GM12878 (cell line): ENCODE measurements at regions not wholly inside any gene's neighbourhood (a gene's known extent, or its start where the extent isn't known, plus 50 kb on each side); places are given as distances from the start of the nearest gene placed in this dataset.
A peak's percentile ranks its signal among the peaks of the same experiment; 100 is the strongest.

Experiments
- ATAC-seq: fragments of 200-7000 bp; cut with Tn5 transposase; 3 replicates; pipeline ENCODE4 v1.9.1; 2020; ENCODE audit warnings: mild to moderate bottlenecking, moderate library complexity
- BruUV-seq: library from RNA; stranded (reverse); fragments of 400-500 nt; replicated peaks from 2 replicates; lab custom pipeline; 2021; lab: Mats Ljungman, UMichigan
- CTCF ChIA-PET: fragments of 300-600 bp; sonication (Branson Sonifier 250); formaldehyde crosslinking; extraction: SDS; loops from one replicate; lab custom pipeline; 2021; ENCODE audit warnings: inconsistent platforms; lab: Yijun Ruan, JAX
- POLR2A ChIA-PET: fragments of 350-600 bp; formaldehyde crosslinking; extraction: SDS; loops from one replicate; lab custom pipeline; 2021; ENCODE audit warnings: inconsistent platforms; lab: Charles Lee
- RAD21 ChIA-PET: fragments of 300-600 bp; sonication (Branson Sonifier 250); formaldehyde crosslinking; loops from one replicate; lab custom pipeline; 2023; ENCODE audit warnings: antibody characterized with exemption; ENCODE audit not compliant: unreplicated experiment; lab: Charles Lee
- SMC1A ChIA-PET: fragments of 300-600 bp; sonication (Branson Sonifier 250); formaldehyde crosslinking; loops from one replicate; lab custom pipeline; 2023; ENCODE audit not compliant: unreplicated experiment, uncharacterized antibody; lab: Charles Lee
- DNase-seq: peaks from one replicate; pipeline ENCODE4 v3.0.0-alpha.2; 2011; ENCODE audit warnings: low read depth, low spot score
- FAIRE-seq: peaks from 3 replicates; lab custom pipeline; 2011; peaks lifted over from hg19 to GRCh38; lab: Jason Lieb, UNC
- H2AFZ ChIP-seq: 2 replicates; pipeline ENCODE4 v1.6.0; 2011; ENCODE audit warnings: low read depth, low read length, control low read depth; ENCODE audit not compliant: control insufficient read depth
- H3K27ac ChIP-seq: 2 replicates; pipeline ENCODE4 v1.5.1; 2011; ENCODE audit warnings: control low read depth; ENCODE audit not compliant: control insufficient read depth, insufficient read depth
- H3K27me3 ChIP-seq, 2 experiments: replicated peaks in 1 of 2; 2 replicates each; pipeline versions ENCODE4 v1.6.0 to v1.6.1; 2011; ENCODE audit warnings: low read length in 1 of 2; ENCODE audit not compliant: control insufficient read depth in 2 of 2, insufficient read depth in 2 of 2
- H3K36me3 ChIP-seq, 2 experiments: 2 replicates each; pipeline ENCODE4 v1.5.1; 2011; ENCODE audit warnings: low read length in 1 of 2; ENCODE audit not compliant: control insufficient read depth in 2 of 2, insufficient read depth in 2 of 2
- H3K4me1 ChIP-seq: 2 replicates; pipeline ENCODE4 v1.6.1; 2011; ENCODE audit warnings: mild to moderate bottlenecking, low read length, moderate library complexity, mixed read lengths; ENCODE audit not compliant: control insufficient read depth, insufficient read depth
- H3K4me2 ChIP-seq: 2 replicates; pipeline ENCODE4 v1.6.0; 2011; ENCODE audit warnings: control low read depth; ENCODE audit not compliant: control insufficient read depth, insufficient read depth
- H3K4me3 ChIP-seq: fragments of 200-600 bp; sonication (generic); 2 replicates; pipeline ENCODE4 v1.5.1; 2016
- H3K79me2 ChIP-seq: 2 replicates; pipeline ENCODE4 v1.6.0; 2011; ENCODE audit warnings: low read length; ENCODE audit not compliant: control insufficient read depth, insufficient read depth
- H3K9ac ChIP-seq: 2 replicates; pipeline ENCODE4 v1.8.0; 2011; ENCODE audit warnings: low read length, control low read depth, mixed read lengths; ENCODE audit not compliant: control insufficient read depth, insufficient read depth
- H3K9me3 ChIP-seq: replicated peaks from 3 replicates; pipeline ENCODE4 v1.5.1; 2011; ENCODE audit warnings: mild to moderate bottlenecking, low read length; ENCODE audit not compliant: control insufficient read depth, insufficient read depth
- H4K20me1 ChIP-seq: 2 replicates; pipeline ENCODE4 v1.6.0; 2011; ENCODE audit not compliant: control insufficient read depth, insufficient read depth
- CBX5 ChIP-seq: sonication (generic); IDR thresholded peaks from 2 replicates; pipeline ENCODE4 v1.6.1; 2016; ENCODE audit warnings: low read depth, moderate library complexity, mild to moderate bottlenecking, inconsistent platforms
- MTA3 ChIP-seq: IDR thresholded peaks from 2 replicates; pipeline ENCODE4 v1.6.1; 2012; ENCODE audit warnings: low read length, inconsistent platforms, borderline replicate concordance
- NBN ChIP-seq: fragments of 450-650 bp; IDR thresholded peaks from 2 replicates; pipeline ENCODE4 v1.6.1; 2016
- PAX8 ChIP-seq: fragments of 450-650 bp; IDR thresholded peaks from 2 replicates; pipeline ENCODE4 v1.6.1; 2017; ENCODE audit warnings: mild to moderate bottlenecking, moderate library complexity
- SREBF1 ChIP-seq: IDR thresholded peaks from 2 replicates; pipeline ENCODE4 v1.6.1; 2012; ENCODE audit warnings: mild to moderate bottlenecking, low read length
- YBX1 ChIP-seq: fragments of 450-650 bp; IDR thresholded peaks from 2 replicates; pipeline ENCODE4 v1.6.1; 2016; ENCODE audit warnings: antibody characterized with exemption
- in situ Hi-C: fragments of 300-500 bp; cut with MboI; formaldehyde crosslinking; loops from 9 replicates; pipeline ENCODE4 v1.14.3; 2018; ENCODE audit warnings: mixed read lengths
- intact Hi-C: fragments of 100-400 bp; cut with micrococcal nuclease; formaldehyde crosslinking; loops from one replicate; pipeline ENCODE4 v1.14.2; 2022; ENCODE audit not compliant: unreplicated experiment
- TF ChIP-seq, protein P1 (sequence below): fragments of 150-350 bp; IDR thresholded peaks from 2 replicates; pipeline ENCODE4 v1.6.1; 2014; ENCODE audit warnings: mild to moderate bottlenecking, low read depth, low read length
- TF ChIP-seq, protein P2 (sequence below): IDR thresholded peaks from 2 replicates; pipeline ENCODE4 v1.6.1; 2012; ENCODE audit warnings: mild to moderate bottlenecking, low read depth, low read length
- TF ChIP-seq, protein P3 (sequence below): IDR thresholded peaks from 2 replicates; pipeline ENCODE4 v1.6.1; 2011; ENCODE audit warnings: mild to moderate bottlenecking, low read depth, low read length, moderate library complexity; ENCODE audit not compliant: insufficient replicate concordance
- TF ChIP-seq, protein P4 (sequence below): IDR thresholded peaks from 2 replicates; pipeline ENCODE4 v1.6.1; 2012; ENCODE audit warnings: low read depth, low read length, improper control_type of control experiment

DNA sequence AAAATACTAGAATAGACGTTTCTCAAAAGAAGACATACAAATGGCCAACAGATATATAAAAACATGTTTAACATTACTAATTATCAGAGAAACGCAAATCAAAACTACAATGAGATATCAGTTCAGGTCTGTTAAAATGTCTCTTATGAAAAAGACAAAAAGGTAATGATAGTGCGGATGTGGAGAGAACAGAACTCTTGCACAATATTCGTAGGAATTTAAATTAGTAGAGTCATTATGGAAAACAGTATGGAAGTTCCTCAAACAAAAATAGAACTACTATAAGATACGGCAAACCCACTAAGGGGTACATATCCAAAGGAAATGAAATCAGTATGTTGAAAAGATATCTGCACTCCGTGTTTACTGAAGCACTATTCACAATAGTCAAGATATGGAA is 167.5 kb upstream of the CWC22 start (continued):
- TF ChIP-seq, protein P1, sequence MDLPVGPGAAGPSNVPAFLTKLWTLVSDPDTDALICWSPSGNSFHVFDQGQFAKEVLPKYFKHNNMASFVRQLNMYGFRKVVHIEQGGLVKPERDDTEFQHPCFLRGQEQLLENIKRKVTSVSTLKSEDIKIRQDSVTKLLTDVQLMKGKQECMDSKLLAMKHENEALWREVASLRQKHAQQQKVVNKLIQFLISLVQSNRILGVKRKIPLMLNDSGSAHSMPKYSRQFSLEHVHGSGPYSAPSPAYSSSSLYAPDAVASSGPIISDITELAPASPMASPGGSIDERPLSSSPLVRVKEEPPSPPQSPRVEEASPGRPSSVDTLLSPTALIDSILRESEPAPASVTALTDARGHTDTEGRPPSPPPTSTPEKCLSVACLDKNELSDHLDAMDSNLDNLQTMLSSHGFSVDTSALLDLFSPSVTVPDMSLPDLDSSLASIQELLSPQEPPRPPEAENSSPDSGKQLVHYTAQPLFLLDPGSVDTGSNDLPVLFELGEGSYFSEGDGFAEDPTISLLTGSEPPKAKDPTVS, result no peak
- TF ChIP-seq, protein P2, sequence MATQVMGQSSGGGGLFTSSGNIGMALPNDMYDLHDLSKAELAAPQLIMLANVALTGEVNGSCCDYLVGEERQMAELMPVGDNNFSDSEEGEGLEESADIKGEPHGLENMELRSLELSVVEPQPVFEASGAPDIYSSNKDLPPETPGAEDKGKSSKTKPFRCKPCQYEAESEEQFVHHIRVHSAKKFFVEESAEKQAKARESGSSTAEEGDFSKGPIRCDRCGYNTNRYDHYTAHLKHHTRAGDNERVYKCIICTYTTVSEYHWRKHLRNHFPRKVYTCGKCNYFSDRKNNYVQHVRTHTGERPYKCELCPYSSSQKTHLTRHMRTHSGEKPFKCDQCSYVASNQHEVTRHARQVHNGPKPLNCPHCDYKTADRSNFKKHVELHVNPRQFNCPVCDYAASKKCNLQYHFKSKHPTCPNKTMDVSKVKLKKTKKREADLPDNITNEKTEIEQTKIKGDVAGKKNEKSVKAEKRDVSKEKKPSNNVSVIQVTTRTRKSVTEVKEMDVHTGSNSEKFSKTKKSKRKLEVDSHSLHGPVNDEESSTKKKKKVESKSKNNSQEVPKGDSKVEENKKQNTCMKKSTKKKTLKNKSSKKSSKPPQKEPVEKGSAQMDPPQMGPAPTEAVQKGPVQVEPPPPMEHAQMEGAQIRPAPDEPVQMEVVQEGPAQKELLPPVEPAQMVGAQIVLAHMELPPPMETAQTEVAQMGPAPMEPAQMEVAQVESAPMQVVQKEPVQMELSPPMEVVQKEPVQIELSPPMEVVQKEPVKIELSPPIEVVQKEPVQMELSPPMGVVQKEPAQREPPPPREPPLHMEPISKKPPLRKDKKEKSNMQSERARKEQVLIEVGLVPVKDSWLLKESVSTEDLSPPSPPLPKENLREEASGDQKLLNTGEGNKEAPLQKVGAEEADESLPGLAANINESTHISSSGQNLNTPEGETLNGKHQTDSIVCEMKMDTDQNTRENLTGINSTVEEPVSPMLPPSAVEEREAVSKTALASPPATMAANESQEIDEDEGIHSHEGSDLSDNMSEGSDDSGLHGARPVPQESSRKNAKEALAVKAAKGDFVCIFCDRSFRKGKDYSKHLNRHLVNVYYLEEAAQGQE, result no peak
- TF ChIP-seq, protein P3, sequence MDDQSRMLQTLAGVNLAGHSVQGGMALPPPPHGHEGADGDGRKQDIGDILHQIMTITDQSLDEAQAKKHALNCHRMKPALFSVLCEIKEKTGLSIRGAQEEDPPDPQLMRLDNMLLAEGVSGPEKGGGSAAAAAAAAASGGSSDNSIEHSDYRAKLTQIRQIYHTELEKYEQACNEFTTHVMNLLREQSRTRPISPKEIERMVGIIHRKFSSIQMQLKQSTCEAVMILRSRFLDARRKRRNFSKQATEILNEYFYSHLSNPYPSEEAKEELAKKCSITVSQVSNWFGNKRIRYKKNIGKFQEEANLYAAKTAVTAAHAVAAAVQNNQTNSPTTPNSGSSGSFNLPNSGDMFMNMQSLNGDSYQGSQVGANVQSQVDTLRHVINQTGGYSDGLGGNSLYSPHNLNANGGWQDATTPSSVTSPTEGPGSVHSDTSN, result no peak
- TF ChIP-seq, protein P4, sequence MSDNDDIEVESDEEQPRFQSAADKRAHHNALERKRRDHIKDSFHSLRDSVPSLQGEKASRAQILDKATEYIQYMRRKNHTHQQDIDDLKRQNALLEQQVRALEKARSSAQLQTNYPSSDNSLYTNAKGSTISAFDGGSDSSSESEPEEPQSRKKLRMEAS, result no peak
- no peak for TF ChIP-seq YBX1
- no peak for TF ChIP-seq NBN

DNA sequence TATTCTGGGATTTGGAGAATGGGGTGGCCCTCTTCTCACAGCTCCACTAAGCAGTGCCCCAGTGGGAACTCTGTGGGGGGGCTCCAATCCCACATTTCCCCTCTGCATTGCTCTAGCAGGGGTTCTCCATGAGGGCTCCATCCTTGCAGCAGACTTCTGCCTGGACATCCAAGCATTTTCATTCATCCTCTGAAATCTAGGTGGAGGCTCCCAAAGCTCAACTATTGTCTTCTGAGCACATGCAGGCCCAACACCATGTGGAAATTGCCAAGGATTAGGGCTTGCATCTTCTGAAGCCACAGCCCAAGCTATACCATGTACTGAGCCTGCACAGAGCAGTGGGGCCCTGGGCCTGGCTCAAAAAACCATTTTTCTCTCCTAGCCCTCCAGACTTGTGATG is 162.4 kb upstream of the CWC22 start:
- Histone ChIP-seq H3K4me1 (no peaks in the 10 kb centered on the region), H3K79me2 (no peaks in the 10 kb centered on the region), H3K27ac (no peak overlapping the region), H3K4me2 (no peak overlapping the region), H3K9me3 (no peaks in the 10 kb centered on the region; the same call in 2 of the 3 replicates), H3K9ac (no peak overlapping the region), H3K27me3 (no peaks in the 10 kb centered on the region), H2AFZ (no peak overlapping the region), H3K4me3 (no peak overlapping the region), H3K36me3 (no peaks in the 10 kb centered on the region), H4K20me1 (no peaks in the 10 kb centered on the region)
- in situ Hi-C loops (no loop called here), intact Hi-C loops (no loop called here)
- FAIRE-seq, result no peak
- ChIA-PET CTCF (no interaction called here), RAD21 (no interaction called here), SMC1A (no interaction called here), POLR2A (no interaction called here)
- no peak for TF ChIP-seq SREBF1
- no peak for TF ChIP-seq PAX8
- peak; percentile 69; the same call in 1 of the 2 replicates for TF ChIP-seq CBX5
- no peak for TF ChIP-seq MTA3
- DNase-seq, result no peak
- no peak for ATAC-seq
- BruUV-seq, result no TSS peak
